Middle frontal gyrus (tissue), 1 donor: ENCODE measurements at regions not wholly inside any gene's neighbourhood (a gene's known extent, or its start where the extent isn't known, plus 50 kb on each side); places are given as distances from the start of the nearest gene placed in this dataset.

Source experiments
- DNase-seq: peaks from one replicate; pipeline ENCODE4 v3.0.0-alpha.2; 2015; ENCODE audit warnings: low spot score; ENCODE audit errors: extremely low spot score

- no peak for DNase-seq
Measured at GRCh38 chr2:242022550-242023290, 153.2 kb downstream of the RTP5 start.

- DNase-seq, result no peak
Measured at GRCh38 chr2:242024751-242025355, 155.3 kb downstream of the RTP5 start.

- no peak for DNase-seq
Measured at GRCh38 chr2:242027676-242028450, 158.3 kb downstream of the RTP5 start.

- DNase-seq, result no peak
Measured at GRCh38 chr2:242029422-242030225, 160.1 kb downstream of the RTP5 start.

- DNase-seq, result no peak
Measured at GRCh38 chr2:242030226-242030575, 160.7 kb downstream of the RTP5 start.

- DNase-seq, result no peak
Measured at GRCh38 chr2:242030858-242031257, 161.3 kb downstream of the RTP5 start.

- no peak for DNase-seq
Measured at GRCh38 chr2:242031481-242032019, 162.0 kb downstream of the RTP5 start.

GRCh38 chr2:242032780-242033656 is 163.5 kb downstream of the RTP5 start:
- no peak for DNase-seq

GRCh38 chr2:242034138-242034537 is 164.6 kb downstream of the RTP5 start:
- DNase-seq, result no peak

- no peak for DNase-seq
Measured at GRCh38 chr2:242034996-242035814, 165.7 kb downstream of the RTP5 start.

GRCh38 chr2:242035858-242036652 is 166.5 kb downstream of the RTP5 start:
- no peak for DNase-seq

GRCh38 chr2:242036653-242036950 is 167.1 kb downstream of the RTP5 start:
- DNase-seq, result no peak

GRCh38 chr2:242038166-242038927 is 168.8 kb downstream of the RTP5 start:
- no peak for DNase-seq

- no peak for DNase-seq
Measured at GRCh38 chr2:242038928-242039341, 169.4 kb downstream of the RTP5 start.

- DNase-seq, result no peak
Measured at GRCh38 chr2:242040303-242040655, 170.8 kb downstream of the RTP5 start.

GRCh38 chr2:242040681-242041080 is 171.2 kb downstream of the RTP5 start:
- no peak for DNase-seq

- DNase-seq, result no peak
Measured at GRCh38 chr2:242041816-242042215, 172.3 kb downstream of the RTP5 start.
